Tibial nerve (tissue), 4 donors: ENCODE measurements at regions not wholly inside any gene's neighbourhood (a gene's known extent, or its start where the extent isn't known, plus 50 kb on each side); places are given as distances from the start of the nearest gene placed in this dataset.

Experiments
- DNase-seq, 2 donors: peaks; one replicate each; pipeline ENCODE4 v3.0.0-alpha.2; 2019; ENCODE audit warnings: low spot score in 2 of 2
- H3K27ac ChIP-seq, 4 donors: fragments of 200-600 bp; sonication (generic) in 3 of 4; one replicate each; pipeline ENCODE4 v1.5.1; 2017 to 2019; ENCODE audit warnings: mild to moderate bottlenecking in 1 of 4
- H3K27me3 ChIP-seq, 2 donors: fragments of 200-600 bp; sonication (generic) in 1 of 2; one replicate each; pipeline versions ENCODE4 v1.5.1 to v1.6.0; 2017 to 2019
- H3K36me3 ChIP-seq, 3 donors: fragments of 200-600 bp; sonication (generic); one replicate each; pipeline ENCODE4 v1.5.1; 2018 to 2019
- H3K4me1 ChIP-seq, 4 donors: fragments of 200-600 bp; sonication (generic) in 3 of 4; one replicate each; pipeline ENCODE4 v1.5.1; 2017 to 2019
- H3K4me3 ChIP-seq, 4 donors: fragments of 200-600 bp; sonication (generic) in 3 of 4; one replicate each; pipeline ENCODE4 v1.5.1; 2017 to 2019; ENCODE audit warnings: mild to moderate bottlenecking in 1 of 4, moderate library complexity in 1 of 4
- H3K9me3 ChIP-seq, 4 donors: fragments of 200-600 bp; sonication (generic) in 3 of 4; one replicate each; pipeline ENCODE4 v1.5.1; 2017 to 2019
- CTCF ChIP-seq, 5 experiments: fragments of 200-600 bp in 3 of 5; fragments of 450-650 bp in 2 of 5; sonication (generic) in 3 of 5; IDR thresholded peaks; one replicate each; pipeline ENCODE4 v1.5.1; 2016 to 2019; ENCODE audit warnings: antibody characterized with exemption in 5 of 5, mild to moderate bottlenecking in 3 of 5, moderate library complexity in 2 of 5
- EP300 ChIP-seq, 2 donors: sonication (generic); formaldehyde crosslinking; IDR thresholded peaks; one replicate each; pipeline ENCODE4 v1.6.1; 2017; ENCODE audit warnings: antibody characterized with exemption in 2 of 2, mild to moderate bottlenecking in 1 of 2
- POLR2A ChIP-seq, 2 donors: fragments of 450-650 bp; IDR thresholded peaks; one replicate each; pipeline ENCODE4 v1.6.1; 2017; ENCODE audit warnings: antibody characterized with exemption in 2 of 2, mild to moderate bottlenecking in 2 of 2, moderate library complexity in 2 of 2
- WGBS, 2 donors: methylation state at CpG; one replicate each; pipeline ENCODE4 v1.1.5; 2018; 5-methylcytosine and 5-hydroxymethylcytosine counted together

DNA sequence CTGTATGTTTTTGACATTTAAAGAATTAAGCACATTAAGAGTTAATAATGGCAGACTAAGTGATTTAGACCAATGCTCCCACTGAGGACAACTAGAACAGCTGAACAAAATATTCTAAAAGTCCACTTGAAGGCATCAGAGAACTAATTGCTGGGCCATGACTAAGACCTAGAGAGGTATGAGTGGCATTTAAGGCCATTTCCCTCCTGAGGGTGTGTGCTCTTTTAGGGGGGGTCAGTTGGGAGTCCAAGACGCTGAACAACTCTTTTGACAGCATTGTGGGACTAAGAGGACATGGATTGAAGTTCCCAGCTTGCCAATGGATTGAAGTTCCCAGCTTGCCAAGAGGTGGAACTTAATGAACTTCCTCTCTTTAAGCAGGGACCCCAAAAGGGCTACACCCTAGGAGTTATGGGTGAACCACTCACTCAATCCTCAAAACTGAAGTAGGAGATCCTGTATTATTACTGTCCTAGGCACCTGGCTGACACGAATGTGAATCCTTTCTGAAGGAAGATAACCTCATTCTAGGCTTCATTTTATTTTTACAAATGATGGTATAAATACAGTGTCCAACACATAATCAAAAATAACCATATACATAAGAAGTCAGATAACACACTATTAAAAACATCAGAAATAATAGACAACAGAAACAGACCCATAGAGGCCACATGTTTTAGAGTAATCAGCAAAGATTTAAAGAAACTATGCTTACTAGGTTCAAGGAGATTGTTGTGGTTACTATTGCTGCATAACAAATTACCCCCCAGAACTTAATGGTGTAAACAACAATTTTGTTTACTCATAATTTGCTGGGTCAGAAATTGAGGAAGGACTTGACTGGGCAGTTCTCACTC, 175.1 kb downstream of the VEGFA start:
- H3K4me1 ChIP-seq = no peaks in the 10 kb centered on the region
- H3K27me3 ChIP-seq = no peaks in the 10 kb centered on the region
- H3K4me3 ChIP-seq = no peak overlapping the region
- H3K9me3 ChIP-seq = peaks cover 0 to 30% (median 2%) of the 10 kb centered on the region in 4 donors
- H3K36me3 ChIP-seq = no peaks in the 10 kb centered on the region
- TF ChIP-seq POLR2A (IDR thresholded peaks at IDR 0.05) (no peak), EP300 (IDR thresholded peaks at IDR 0.05) (no peak), CTCF (IDR thresholded peaks at IDR 0.05) (no peak)
- DNase-seq = no peak
- 82 to 85% methylated on average over 2 of the region's 2 CpGs for WGBS, 2 donors
- H3K27ac ChIP-seq = no peak overlapping the region

- 59 to 62% methylated on average over 5 to 6 of the region's 6 CpGs for WGBS, 2 donors
- DNase-seq = no peak
- no peak for TF ChIP-seq CTCF (IDR thresholded peaks at IDR 0.05)
- no peak for TF ChIP-seq EP300 (IDR thresholded peaks at IDR 0.05)
- TF ChIP-seq POLR2A (IDR thresholded peaks at IDR 0.05) = no peak
These were observed 173.8 kb downstream of the VEGFA start for GRCh38 chr6:43943781-43944250.

GRCh38 chr6:43943099-43943766, 173.2 kb downstream of the VEGFA start:
- no peak overlapping the region for H3K27ac ChIP-seq
- WGBS, 2 donors = 95 to 100% methylated on average over 5 of the region's 5 CpGs

More at GRCh38 chr6:43943781-43944250, 173.8 kb downstream of the VEGFA start:
- no peaks in the 10 kb centered on the region for H3K27me3 ChIP-seq
- H3K4me3 ChIP-seq = no peak overlapping the region
- peaks cover 0 to 30% (median 2%) of the 10 kb centered on the region in 4 donors for H3K9me3 ChIP-seq
- H3K4me1 ChIP-seq = no peaks in the 10 kb centered on the region
- H3K36me3 ChIP-seq = no peaks in the 10 kb centered on the region
- no peak overlapping the region for H3K27ac ChIP-seq

GRCh38 chr6:43942616-43943015, 172.6 kb downstream of the VEGFA start:
- Histone ChIP-seq H3K4me1 (no peaks in the 10 kb centered on the region), H3K36me3 (no peaks in the 10 kb centered on the region), H3K27me3 (no peaks in the 10 kb centered on the region), H3K9me3 (peaks cover 0 to 30% (median 2%) of the 10 kb centered on the region in 4 donors), H3K27ac (no peak overlapping the region), H3K4me3 (no peak overlapping the region)
- 92 to 95% methylated on average over 3 of the region's 3 CpGs for WGBS, 2 donors
- DNase-seq = no peak
- TF ChIP-seq EP300 (IDR thresholded peaks at IDR 0.05) (no peak), POLR2A (IDR thresholded peaks at IDR 0.05) (no peak), CTCF (IDR thresholded peaks at IDR 0.05) (no peak)

More at GRCh38 chr6:43943099-43943766, 173.2 kb downstream of the VEGFA start:
- no peaks in the 10 kb centered on the region for H3K36me3 ChIP-seq
- H3K9me3 ChIP-seq = peaks cover 0 to 30% (median 2%) of the 10 kb centered on the region in 4 donors
- TF ChIP-seq CTCF (IDR thresholded peaks at IDR 0.05) = no peak
- TF ChIP-seq POLR2A (IDR thresholded peaks at IDR 0.05) = no peak
- TF ChIP-seq EP300 (IDR thresholded peaks at IDR 0.05) = no peak
- DNase-seq = no peak
- no peak overlapping the region for H3K4me3 ChIP-seq
- H3K4me1 ChIP-seq = no peaks in the 10 kb centered on the region
- no peaks in the 10 kb centered on the region for H3K27me3 ChIP-seq

DNA sequence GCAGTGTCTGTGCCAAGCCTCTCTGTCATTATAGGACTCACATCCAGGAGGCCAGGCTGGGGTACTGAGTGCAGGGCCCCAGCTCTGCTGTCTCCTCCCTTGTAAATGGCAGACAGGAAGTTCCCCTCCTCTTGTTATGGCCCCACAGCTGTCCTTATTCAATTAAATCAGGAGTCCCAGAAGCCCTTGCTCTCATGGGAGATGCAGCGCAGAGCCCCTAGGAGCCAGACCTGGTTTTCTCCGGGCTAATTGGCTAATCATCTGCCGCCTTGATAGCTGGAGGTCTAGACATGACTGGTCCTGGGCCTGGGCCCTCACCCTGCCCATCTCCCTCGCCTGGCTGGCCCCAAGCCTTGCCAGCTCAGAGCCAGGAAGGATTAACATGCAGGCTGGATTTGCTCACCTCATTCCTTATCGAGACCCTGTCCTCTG, 172.0 kb downstream of the VEGFA start:
- DNase-seq = no peak

More for the DNA sequence above, 172.0 kb downstream of the VEGFA start:
- no peaks in the 10 kb centered on the region for H3K27me3 ChIP-seq
- TF ChIP-seq POLR2A (IDR thresholded peaks at IDR 0.05) (no peak), CTCF (IDR thresholded peaks at IDR 0.05) (no peak), EP300 (IDR thresholded peaks at IDR 0.05) (no peak)
- WGBS, 2 donors = 80 to 90% methylated on average over 5 of the region's 5 CpGs
- H3K9me3 ChIP-seq = peaks cover 0 to 30% (median 2%) of the 10 kb centered on the region in 4 donors
- no peak overlapping the region for H3K4me3 ChIP-seq
- no peaks in the 10 kb centered on the region for H3K36me3 ChIP-seq
- no peak overlapping the region for H3K27ac ChIP-seq
- no peaks in the 10 kb centered on the region for H3K4me1 ChIP-seq
